LNCAP (cell line): ENCODE measurements at regions not wholly inside any gene's neighbourhood (a gene's known extent, or its start where the extent isn't known, plus 50 kb on each side); places are given as distances from the start of the nearest gene placed in this dataset.

ENCODE experiments used
- CTCF ChIP-seq: fragments of 450-650 bp; IDR thresholded peaks from 2 replicates; pipeline ENCODE4 v1.5.1; 2017; ENCODE audit warnings: mild to moderate bottlenecking

- TF ChIP-seq CTCF = no peak
Measured at GRCh38 chr10:130913844-130914243, 397.7 kb downstream of the TCERG1L start.

- no peak for TF ChIP-seq CTCF
Measured at GRCh38 chr10:130914367-130914766, 397.2 kb downstream of the TCERG1L start.

GRCh38 chr10:130915065-130915464, 396.5 kb downstream of the TCERG1L start:
- TF ChIP-seq CTCF = no peak

GRCh38 chr10:130921461-130921860, 390.1 kb downstream of the TCERG1L start:
- TF ChIP-seq CTCF = no peak

- no peak for TF ChIP-seq CTCF
Measured at GRCh38 chr10:130921911-130922440, 389.5 kb downstream of the TCERG1L start.

- no peak for TF ChIP-seq CTCF
Measured at GRCh38 chr10:130923596-130923995, 387.9 kb downstream of the TCERG1L start.

GRCh38 chr10:130924138-130924819, 387.2 kb downstream of the TCERG1L start:
- no peak for TF ChIP-seq CTCF
